GM23338 (cell line): ENCODE measurements at regions not wholly inside any gene's neighbourhood (a gene's known extent, or its start where the extent isn't known, plus 50 kb on each side); places are given as distances from the start of the nearest gene placed in this dataset.

ENCODE experiments used
- ATAC-seq: fragments of 200-7000 bp; cut with Tn5 transposase; 3 replicates; pipeline ENCODE4 v1.9.1; 2020
- DNase-seq: peaks from one replicate; pipeline ENCODE4 v3.0.0-alpha.2; 2015; ENCODE audit warnings: low spot score
- H2AFZ ChIP-seq: fragments of 200-600 bp; sonication (generic); 2 replicates; pipeline ENCODE4 v1.8.0; 2016; ENCODE audit warnings: antibody characterized with exemption, mild to moderate bottlenecking, moderate library complexity
- H3F3A ChIP-seq: fragments of 200-600 bp; sonication (generic); replicated peaks from 2 replicates; pipeline ENCODE4 v1.8.0; 2017; ENCODE audit warnings: antibody characterized with exemption, mixed run types, low read depth
- H3K27ac ChIP-seq: fragments of 200-600 bp; sonication (generic); 2 replicates; pipeline ENCODE4 v1.6.1; 2016; ENCODE audit warnings: low read depth
- H3K27me3 ChIP-seq: fragments of 200-600 bp; sonication (generic); 2 replicates; pipeline ENCODE4 v1.8.0; 2016; ENCODE audit warnings: mild to moderate bottlenecking, mixed run types, moderate library complexity; ENCODE audit not compliant: insufficient read depth
- H3K36me3 ChIP-seq: fragments of 200-600 bp; sonication (generic); 2 replicates; pipeline ENCODE4 v1.8.0; 2016; ENCODE audit warnings: mild to moderate bottlenecking; ENCODE audit not compliant: insufficient read depth
- H3K4me1 ChIP-seq: fragments of 200-600 bp; sonication (generic); 2 replicates; pipeline ENCODE4 v1.8.0; 2016; ENCODE audit warnings: mild to moderate bottlenecking, moderate library complexity; ENCODE audit not compliant: insufficient read depth
- H3K4me2 ChIP-seq: fragments of 200-600 bp; sonication (generic); 2 replicates; pipeline ENCODE4 v1.7.1; 2017; ENCODE audit warnings: mixed run types
- H3K4me3 ChIP-seq: fragments of 200-600 bp; sonication (generic); 2 replicates; pipeline ENCODE4 v1.6.1; 2016; ENCODE audit warnings: mixed run types
- H3K79me2 ChIP-seq: fragments of 200-600 bp; sonication (generic); replicated peaks from 2 replicates; pipeline ENCODE4 v1.8.0; 2017; ENCODE audit warnings: mild to moderate bottlenecking; ENCODE audit not compliant: insufficient read depth
- H3K9me2 ChIP-seq: fragments of 200-600 bp; sonication (generic); 2 replicates; pipeline ENCODE4 v1.8.0; 2017; ENCODE audit not compliant: insufficient read depth
- H4K20me1 ChIP-seq: fragments of 200-600 bp; sonication (generic); replicated peaks from 2 replicates; pipeline ENCODE4 v1.8.0; 2017; ENCODE audit warnings: mild to moderate bottlenecking; ENCODE audit not compliant: insufficient read depth
- H3K27ac Mint-ChIP-seq: 2 replicates; pipeline ENCODE4 v1.8.0; 2020; ENCODE audit warnings: inconsistent platforms, mild to moderate bottlenecking, moderate library complexity, mixed read lengths
- H3K27me3 Mint-ChIP-seq: 3 replicates; pipeline ENCODE4 v1.8.0; 2022; ENCODE audit warnings: low read depth, mild to moderate bottlenecking, moderate library complexity, mixed read lengths, inconsistent platforms; ENCODE audit not compliant: insufficient read depth, poor library complexity
- H3K36me3 Mint-ChIP-seq: 3 replicates; pipeline ENCODE4 v1.8.0; 2021; ENCODE audit warnings: low read depth, mild to moderate bottlenecking, inconsistent platforms, moderate library complexity, mixed read lengths
- H3K4me1 Mint-ChIP-seq: 3 replicates; pipeline ENCODE4 v1.8.0; 2020; ENCODE audit warnings: mild to moderate bottlenecking, inconsistent platforms, mixed read lengths
- H3K4me3 Mint-ChIP-seq: 3 replicates; pipeline ENCODE4 v1.8.0; 2021; ENCODE audit warnings: moderate library complexity, mild to moderate bottlenecking, inconsistent platforms, mixed read lengths
- H3K9me3 Mint-ChIP-seq: 3 replicates; pipeline ENCODE4 v1.8.0; 2020; ENCODE audit warnings: moderate library complexity, mild to moderate bottlenecking, inconsistent platforms, mixed read lengths
- CREB1 ChIP-seq: fragments of 250-450 bp; sonication (Bioruptor Pico); IDR thresholded peaks from 2 replicates; pipeline ENCODE4 v1.5.0; 2020; ENCODE audit warnings: low read depth, mild to moderate bottlenecking, moderate library complexity
- CTCF ChIP-seq, 2 experiments: fragments of 200-600 bp in 1 of 2; sonication (generic) in 1 of 2; conservative IDR thresholded peaks; 2 replicates each; pipeline versions ENCODE4 v1.5.1 to v1.6.1; 2016 to 2017; ENCODE audit warnings: antibody characterized with exemption in 2 of 2, low read depth in 2 of 2, mild to moderate bottlenecking in 2 of 2, moderate library complexity in 1 of 2
- ETS1 ChIP-seq: IDR thresholded peaks from 2 replicates; pipeline ENCODE4 v1.6.1; 2016; ENCODE audit warnings: antibody characterized with exemption
- EZH2 ChIP-seq: fragments of 200-600 bp; sonication (generic); IDR thresholded peaks from one replicate; pipeline ENCODE4 v1.8.0; 2017; ENCODE audit warnings: antibody characterized with exemption, mild to moderate bottlenecking, low read depth; ENCODE audit not compliant: unreplicated experiment
- EZH2phosphoT487 ChIP-seq: fragments of 200-600 bp; sonication (generic); IDR thresholded peaks from one replicate; pipeline ENCODE4 v1.8.1; 2018; ENCODE audit warnings: antibody characterized with exemption; ENCODE audit not compliant: unreplicated experiment
- JUNB ChIP-seq: IDR thresholded peaks from one replicate; pipeline ENCODE4 v1.6.1; 2016; ENCODE audit warnings: antibody characterized with exemption; ENCODE audit not compliant: unreplicated experiment
- POLR2AphosphoS5 ChIP-seq: IDR thresholded peaks from 2 replicates; pipeline ENCODE4 v1.6.1; 2016; ENCODE audit warnings: antibody characterized with exemption, low read depth
- REST ChIP-seq: IDR thresholded peaks from one replicate; pipeline ENCODE4 v1.6.1; 2018; ENCODE audit warnings: antibody characterized with exemption; ENCODE audit not compliant: unreplicated experiment
- STAT1 ChIP-seq: IDR thresholded peaks from one replicate; pipeline ENCODE4 v1.6.1; 2016; ENCODE audit warnings: antibody characterized with exemption; ENCODE audit not compliant: unreplicated experiment
- ZNF114 ChIP-seq: fragments of 250-450 bp; sonication (Bioruptor Pico); IDR thresholded peaks from 2 replicates; pipeline ENCODE4 v1.5.0; 2020; ENCODE audit warnings: mild to moderate bottlenecking, moderate library complexity
- ZNF331 ChIP-seq: fragments of 250-450 bp; sonication (Bioruptor Pico); IDR thresholded peaks from 2 replicates; pipeline ENCODE4 v1.5.0; 2020; ENCODE audit warnings: low read depth, mild to moderate bottlenecking, moderate library complexity
- ZNF462 ChIP-seq: fragments of 250-450 bp; sonication (Bioruptor Pico); IDR thresholded peaks from 2 replicates; pipeline ENCODE4 v1.5.0; 2020; ENCODE audit warnings: mild to moderate bottlenecking, moderate library complexity

- H3K79me2 ChIP-seq: no peaks in the 10 kb centered on the region
- no peaks in the 10 kb centered on the region for H3K36me3 ChIP-seq
- Mint-ChIP-seq H3K4me1 (peaks cover 5% of the 10 kb centered on the region; the same call in 2 of the 3 replicates), H3K4me3 (no peak overlapping the region), H3K36me3 (no peaks in the 10 kb centered on the region), H3K27me3 (peaks cover 3% of the 10 kb centered on the region), H3K27ac (no peak overlapping the region), H3K9me3 (no peaks in the 10 kb centered on the region)
- no peaks in the 10 kb centered on the region; the same call in 1 of the 2 replicates for H3K9me2 ChIP-seq
- H3K4me1 ChIP-seq: no peaks in the 10 kb centered on the region
- no peak overlapping the region for H3K27ac ChIP-seq
- H4K20me1 ChIP-seq: no peaks in the 10 kb centered on the region
- H3F3A ChIP-seq: no peaks in the 10 kb centered on the region
- no peak overlapping the region for H3K4me3 ChIP-seq
- H3K4me2 ChIP-seq: no peak overlapping the region
- ATAC-seq: no peak
- no peak for TF ChIP-seq EZH2phosphoT487
- TF ChIP-seq REST: no peak
- no peak for TF ChIP-seq ZNF114 (CRISPR knock-in tag)
- no peak for TF ChIP-seq CTCF (conservative IDR thresholded peaks at IDR 0.05; ENCODE audit: low read depth in 2 of 2)
- TF ChIP-seq STAT1: no peak
- TF ChIP-seq POLR2AphosphoS5: no peak
- no peak for TF ChIP-seq ZNF331 (CRISPR knock-in tag)
- TF ChIP-seq ZNF462 (CRISPR knock-in tag): no peak
- no peak for TF ChIP-seq ETS1
- TF ChIP-seq CREB1 (CRISPR knock-in tag): no peak
- no peak for TF ChIP-seq EZH2
- no peak for TF ChIP-seq JUNB
- no peak overlapping the region for H2AFZ ChIP-seq
- no peaks in the 10 kb centered on the region for H3K27me3 ChIP-seq
- no peak for DNase-seq
Observed at GRCh38 chr2:220962556-220962955, 609.5 kb downstream of the EPHA4 start.
